ENCODE measurements at regions not wholly inside any gene's neighbourhood (a gene's known extent, or its start where the extent isn't known, plus 50 kb on each side); places are given as distances from the start of the nearest gene placed in this dataset.
A peak's percentile ranks its signal among the peaks of the same experiment; 100 is the strongest.
"Not testable (repeated sequence)": the region's sequence is repeated elsewhere in the genome, so short reads cannot be mapped to it uniquely, and the experiment has no call there.

DNA sequence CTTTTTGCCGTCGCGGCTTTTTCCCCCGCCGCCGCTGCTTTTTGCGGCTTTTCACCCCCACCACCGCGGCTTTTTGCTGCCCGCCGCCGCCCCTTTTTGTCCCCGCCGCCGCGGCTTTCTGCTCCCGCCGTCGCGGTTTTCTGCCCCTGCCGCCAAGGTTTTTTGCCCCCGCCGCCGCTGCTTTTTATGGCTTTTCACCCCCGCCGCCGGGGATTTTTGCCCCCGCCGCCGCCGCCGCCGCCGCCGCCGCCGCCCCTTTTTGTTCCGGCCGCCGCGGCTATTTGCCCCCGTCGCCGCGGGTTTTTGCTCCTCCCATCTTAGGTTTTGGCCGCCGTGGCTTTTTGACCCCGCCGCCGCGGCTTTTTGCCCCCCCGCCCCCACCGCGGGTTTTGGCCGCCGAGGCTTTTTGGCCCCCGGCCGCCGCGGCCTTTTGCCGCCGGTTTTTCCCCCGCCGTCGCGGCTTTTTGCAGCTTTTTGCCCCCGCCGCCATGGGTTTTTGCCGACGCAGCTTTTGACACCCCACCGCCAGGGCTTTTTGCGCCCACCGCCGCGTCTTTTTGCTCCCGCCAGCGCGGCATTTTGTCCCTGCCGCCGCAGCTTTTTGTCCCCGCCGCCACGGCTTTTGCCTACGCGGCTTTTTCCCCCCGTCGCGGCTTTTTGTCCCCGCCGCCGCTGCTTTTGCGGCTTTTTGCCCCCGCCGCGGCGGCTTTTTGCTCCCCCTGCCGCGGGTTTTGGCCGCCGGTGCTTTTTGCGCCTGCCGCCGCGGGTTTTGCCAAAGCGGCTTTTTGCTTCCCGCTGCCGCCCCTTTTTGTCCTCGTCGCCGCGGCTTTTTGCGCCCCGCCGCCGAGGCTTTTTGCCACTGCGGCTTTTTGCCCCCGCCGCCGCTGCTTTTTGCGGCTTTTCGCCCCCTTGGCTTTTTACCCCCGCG, 519.4 kb upstream of the WSB1 start:
- DNase-seq = no peak
- Histone ChIP-seq H3K36me3 (ENCODE audit: control insufficient read depth, insufficient read depth, low read length) (no peaks in the 10 kb centered on the region), H3K9me3 (ENCODE audit: control insufficient read depth in 2 of 2, low read length in 2 of 2) (peaks cover 0 to 11% of the 10 kb centered on the region in 2 experiments), H3K4me1 (ENCODE audit: control insufficient read depth, insufficient read depth, low read length, poor library complexity, severe bottlenecking) (no peaks in the 10 kb centered on the region), H3K27me3 (ENCODE audit: control insufficient read depth, insufficient read depth, low read length) (no peaks in the 10 kb centered on the region), H3K27ac (ENCODE audit: insufficient read depth, low read length, poor library complexity, severe bottlenecking) (no peak overlapping the region), H3K4me3 (ENCODE audit: low read depth, low read length) (no peak overlapping the region)
- no peak overlapping the region for H3K27ac Mint-ChIP-seq
- H3K4me3 Mint-ChIP-seq = no peak overlapping the region
- no peaks in the 10 kb centered on the region for H3K36me3 Mint-ChIP-seq
- H3K27me3 Mint-ChIP-seq = no peaks in the 10 kb centered on the region
- no peaks in the 10 kb centered on the region for H3K4me1 Mint-ChIP-seq
- peaks cover 0 to 23% (median 10%) of the 10 kb centered on the region in 7 donors for H3K9me3 Mint-ChIP-seq
- no peak for ATAC-seq (ENCODE audit: low read depth in 2 of 2)

DNA sequence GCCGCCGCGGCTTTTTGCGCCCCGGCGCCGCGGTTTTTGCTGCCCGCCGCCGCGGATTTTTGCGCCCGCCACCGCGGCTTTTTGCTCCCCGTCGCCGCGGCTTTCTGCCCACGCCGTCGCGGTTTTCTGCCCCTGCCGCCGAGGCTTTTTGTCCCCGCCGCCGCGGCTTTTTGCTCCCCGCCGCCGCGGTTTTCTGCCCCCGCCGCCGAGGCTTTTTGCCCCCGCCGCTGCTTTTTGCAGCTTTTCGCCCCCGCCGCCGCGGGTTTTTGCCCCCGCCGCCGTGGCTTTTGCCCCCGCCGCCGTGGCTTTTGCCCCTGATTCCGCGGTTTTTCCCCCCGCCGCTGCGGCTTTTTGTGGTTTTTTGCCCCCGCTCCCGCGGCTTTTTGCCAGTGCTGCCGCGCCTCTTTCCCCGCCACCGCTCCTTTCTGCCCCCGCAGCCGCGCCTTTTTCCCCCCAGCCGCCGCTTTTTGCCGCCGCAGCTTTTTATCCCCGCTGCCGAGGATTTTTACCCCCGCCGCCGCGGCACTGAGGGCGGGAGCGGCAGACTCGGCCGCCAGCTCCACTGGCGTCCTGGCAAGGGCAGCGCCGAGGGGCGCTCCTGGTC, 518.6 kb upstream of the WSB1 start:
- Mint-ChIP-seq H3K27me3 (no peaks in the 10 kb centered on the region), H3K9me3 (peaks cover 0 to 24% (median 8%) of the 10 kb centered on the region in 7 donors), H3K36me3 (no peaks in the 10 kb centered on the region), H3K4me3 (no peak overlapping the region), H3K4me1 (no peaks in the 10 kb centered on the region), H3K27ac (no peak overlapping the region)
- no peak for ATAC-seq (ENCODE audit: low read depth in 2 of 2)
- no peaks in the 10 kb centered on the region for H3K36me3 ChIP-seq (ENCODE audit: control insufficient read depth, insufficient read depth, low read length)
- no peak overlapping the region for H3K4me3 ChIP-seq (ENCODE audit: low read depth, low read length)
- no peaks in the 10 kb centered on the region for H3K27me3 ChIP-seq (ENCODE audit: control insufficient read depth, insufficient read depth, low read length)
- no peak overlapping the region for H3K27ac ChIP-seq (ENCODE audit: insufficient read depth, low read length, poor library complexity, severe bottlenecking)
- no peaks in the 10 kb centered on the region for H3K4me1 ChIP-seq (ENCODE audit: control insufficient read depth, insufficient read depth, low read length, poor library complexity, severe bottlenecking)
- DNase-seq = no peak
- peaks cover 0 to 15% of the 10 kb centered on the region in 2 experiments for H3K9me3 ChIP-seq (ENCODE audit: control insufficient read depth in 2 of 2, low read length in 2 of 2)

DNA sequence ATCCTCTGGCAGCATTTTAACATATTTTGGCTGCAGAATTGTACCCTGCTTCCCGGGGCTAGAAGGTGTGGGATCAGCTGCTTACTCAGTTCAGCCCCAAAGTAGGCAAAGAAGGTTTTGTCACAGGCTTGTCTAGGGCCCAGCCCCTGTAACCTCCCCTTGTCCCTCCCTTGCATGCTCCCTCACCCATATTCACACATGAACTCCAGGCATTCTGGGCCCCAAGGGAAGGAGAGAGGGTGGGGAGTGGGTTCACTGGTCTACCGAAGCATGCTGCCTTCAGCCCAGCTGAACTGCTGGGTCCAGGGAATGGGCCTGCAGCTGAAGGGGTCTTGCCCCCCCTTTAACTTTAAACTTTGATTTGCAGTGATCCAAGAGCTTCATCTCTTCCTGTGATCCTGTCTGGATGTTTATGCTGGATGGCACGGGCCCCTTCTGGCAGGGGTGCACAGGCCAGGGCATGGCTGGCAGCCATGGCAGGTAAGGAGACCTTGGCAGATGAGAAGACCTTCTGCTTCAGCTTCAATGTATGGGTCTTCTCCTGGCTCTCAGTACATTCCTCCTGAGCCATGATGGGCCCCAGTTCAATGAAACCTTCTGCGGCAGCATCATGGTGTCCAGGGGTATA, 513.6 kb upstream of the WSB1 start:
- not testable (repeated sequence) for H3K27me3 Mint-ChIP-seq; H3K36me3 Mint-ChIP-seq; H3K4me3 ChIP-seq (ENCODE audit: low read depth, low read length); H3K36me3 ChIP-seq (ENCODE audit: control insufficient read depth, insufficient read depth, low read length); ATAC-seq (ENCODE audit: low read depth in 2 of 2); H3K27me3 ChIP-seq (ENCODE audit: control insufficient read depth, insufficient read depth, low read length); H3K4me3 Mint-ChIP-seq; DNase-seq; H3K4me1 Mint-ChIP-seq; H3K27ac ChIP-seq (ENCODE audit: insufficient read depth, low read length, poor library complexity, severe bottlenecking); H3K27ac Mint-ChIP-seq; H3K4me1 ChIP-seq (ENCODE audit: control insufficient read depth, insufficient read depth, low read length, poor library complexity, severe bottlenecking)
- peaks cover 0 to 28% (median 15%) of the 10 kb centered on the region in 7 donors for H3K9me3 Mint-ChIP-seq
- peaks cover 14 to 34% of the 10 kb centered on the region in 2 experiments for H3K9me3 ChIP-seq (ENCODE audit: control insufficient read depth in 2 of 2, low read length in 2 of 2)

DNA sequence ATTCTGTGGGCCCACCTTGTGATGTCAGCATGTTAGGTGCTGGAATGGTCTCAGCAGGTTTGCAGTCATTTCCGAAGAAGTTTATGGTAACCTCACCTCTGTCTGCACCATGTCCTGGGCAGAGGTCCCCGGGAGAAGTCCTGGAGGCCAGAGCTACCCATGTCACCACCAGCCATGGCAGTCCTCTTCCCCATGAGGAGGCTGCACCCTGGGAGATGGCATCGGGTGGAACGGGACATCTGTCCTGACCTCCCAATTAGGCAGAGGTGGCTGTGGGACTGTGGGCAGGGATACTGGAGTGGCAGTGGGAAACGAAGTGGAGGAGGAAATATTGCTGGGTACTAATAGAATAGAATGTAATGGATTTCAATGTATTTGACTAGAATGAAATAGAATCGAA, 511.8 kb upstream of the WSB1 start:
- H3K27me3 ChIP-seq (ENCODE audit: control insufficient read depth, insufficient read depth, low read length) = no peaks in the 10 kb centered on the region
- Mint-ChIP-seq H3K27ac (no peak overlapping the region), H3K36me3 (peaks cover 4% of the 10 kb centered on the region), H3K27me3 (no peaks in the 10 kb centered on the region), H3K9me3 (peaks cover 0 to 22% (median 10%) of the 10 kb centered on the region in 7 donors), H3K4me1 (peaks cover 0 to 2% (median 0%) of the 10 kb centered on the region in 4 donors), H3K4me3 (no peak overlapping the region)
- no peak for DNase-seq
- H3K36me3 ChIP-seq (ENCODE audit: control insufficient read depth, insufficient read depth, low read length) = no peaks in the 10 kb centered on the region
- ATAC-seq (ENCODE audit: low read depth in 2 of 2) = no peak
- no peak overlapping the region for H3K27ac ChIP-seq (ENCODE audit: insufficient read depth, low read length, poor library complexity, severe bottlenecking)
- H3K4me3 ChIP-seq (ENCODE audit: low read depth, low read length) = no peak overlapping the region
- no peaks in the 10 kb centered on the region for H3K4me1 ChIP-seq (ENCODE audit: control insufficient read depth, insufficient read depth, low read length, poor library complexity, severe bottlenecking)
- H3K9me3 ChIP-seq (ENCODE audit: control insufficient read depth in 2 of 2, low read length in 2 of 2) = peaks cover 23 to 38% of the 10 kb centered on the region in 2 experiments

DNA sequence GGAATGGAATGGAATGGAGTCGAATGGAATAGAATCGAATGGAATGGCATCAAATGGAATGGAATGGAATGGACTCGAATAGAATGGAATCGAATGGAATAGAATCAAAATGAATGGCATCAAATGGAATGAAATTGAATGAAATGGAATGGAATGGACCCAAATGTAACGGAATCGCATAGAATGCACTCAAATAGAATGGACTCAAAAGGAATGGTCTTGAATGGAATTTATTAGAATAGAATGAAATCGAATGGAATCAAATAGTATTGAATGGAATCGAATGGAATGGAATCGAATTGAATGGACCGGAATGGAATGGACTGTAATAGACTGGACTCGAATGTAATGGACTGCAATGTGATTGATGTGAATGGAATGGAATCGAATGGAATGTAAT, 501.4 kb upstream of the WSB1 start:
- no peak overlapping the region for H3K27ac Mint-ChIP-seq
- no peaks in the 10 kb centered on the region for H3K27me3 Mint-ChIP-seq
- no peak for ATAC-seq (ENCODE audit: low read depth in 2 of 2)
- no peak overlapping the region for H3K4me3 ChIP-seq (ENCODE audit: low read depth, low read length)
- H3K27me3 ChIP-seq (ENCODE audit: control insufficient read depth, insufficient read depth, low read length) = no peaks in the 10 kb centered on the region
- no peak overlapping the region for H3K4me3 Mint-ChIP-seq
- H3K9me3 Mint-ChIP-seq = no peaks in the 10 kb centered on the region
- no peaks in the 10 kb centered on the region for H3K4me1 ChIP-seq (ENCODE audit: control insufficient read depth, insufficient read depth, low read length, poor library complexity, severe bottlenecking)
- no peak overlapping the region for H3K27ac ChIP-seq (ENCODE audit: insufficient read depth, low read length, poor library complexity, severe bottlenecking)
- peak in 1 of 3 donors; percentile 23 for DNase-seq
- peaks cover 72 to 80% of the 10 kb centered on the region in 2 experiments for H3K9me3 ChIP-seq (ENCODE audit: control insufficient read depth in 2 of 2, low read length in 2 of 2)
- no peaks in the 10 kb centered on the region for H3K4me1 Mint-ChIP-seq
- H3K36me3 ChIP-seq (ENCODE audit: control insufficient read depth, insufficient read depth, low read length) = no peaks in the 10 kb centered on the region
- H3K36me3 Mint-ChIP-seq = no peaks in the 10 kb centered on the region

DNA sequence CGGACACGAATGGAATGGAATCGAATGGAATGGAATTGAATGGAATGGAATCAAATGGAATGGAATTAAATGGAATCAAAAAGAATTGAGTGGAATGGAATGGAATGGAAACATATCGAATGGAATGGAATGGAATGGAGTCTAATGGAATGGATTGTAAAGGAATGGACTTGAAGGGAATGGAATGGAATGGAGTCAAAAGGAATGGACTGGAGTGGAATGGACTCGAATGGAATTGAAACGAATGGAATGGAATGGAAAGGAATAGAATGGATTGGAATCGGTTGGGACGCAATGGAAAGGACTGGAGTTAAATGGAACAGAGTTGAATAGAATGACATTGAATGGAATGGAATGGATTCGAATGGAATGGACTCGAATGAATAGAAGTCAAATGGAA, 486.9 kb upstream of the WSB1 start:
- Histone ChIP-seq H3K4me1 (ENCODE audit: control insufficient read depth, insufficient read depth, low read length, poor library complexity, severe bottlenecking) (no peaks in the 10 kb centered on the region), H3K4me3 (ENCODE audit: low read depth, low read length) (no peak overlapping the region), H3K36me3 (ENCODE audit: control insufficient read depth, insufficient read depth, low read length) (no peaks in the 10 kb centered on the region), H3K27me3 (ENCODE audit: control insufficient read depth, insufficient read depth, low read length) (no peaks in the 10 kb centered on the region), H3K9me3 (ENCODE audit: control insufficient read depth in 2 of 2, low read length in 2 of 2) (peaks cover 60 to 64% of the 10 kb centered on the region in 2 experiments), H3K27ac (ENCODE audit: insufficient read depth, low read length, poor library complexity, severe bottlenecking) (no peak overlapping the region)
- H3K4me3 Mint-ChIP-seq = no peak overlapping the region
- H3K27ac Mint-ChIP-seq = no peak overlapping the region
- H3K36me3 Mint-ChIP-seq = no peaks in the 10 kb centered on the region
- DNase-seq = no peak
- ATAC-seq (ENCODE audit: low read depth in 2 of 2) = no peak
- H3K4me1 Mint-ChIP-seq = no peaks in the 10 kb centered on the region
- peaks cover 0 to 3% (median 0%) of the 10 kb centered on the region in 7 donors for H3K9me3 Mint-ChIP-seq
- H3K27me3 Mint-ChIP-seq = no peaks in the 10 kb centered on the region

DNA sequence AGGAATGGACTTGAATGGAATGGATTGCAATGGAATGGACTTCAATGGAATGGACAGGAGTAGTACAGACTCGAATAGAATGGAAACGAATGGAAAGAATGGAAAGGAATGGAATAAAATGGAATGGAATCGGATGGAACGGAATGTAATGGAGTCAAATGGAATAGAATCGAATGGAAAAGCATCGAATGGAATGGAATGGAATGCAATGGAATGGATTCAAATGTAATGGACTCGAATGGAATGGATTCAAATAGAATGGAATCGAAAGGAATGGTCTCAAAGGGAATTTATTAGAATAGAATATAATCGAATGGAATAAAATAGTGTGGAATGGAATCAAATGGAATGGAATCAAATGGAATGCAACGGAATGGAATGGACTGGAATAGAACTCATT, 484.9 kb upstream of the WSB1 start:
- no peak overlapping the region for H3K4me3 ChIP-seq (ENCODE audit: low read depth, low read length)
- no peaks in the 10 kb centered on the region for H3K27me3 ChIP-seq (ENCODE audit: control insufficient read depth, insufficient read depth, low read length)
- Mint-ChIP-seq H3K9me3 (peaks cover 0 to 3% (median 0%) of the 10 kb centered on the region in 7 donors), H3K4me3 (no peak overlapping the region), H3K36me3 (no peaks in the 10 kb centered on the region), H3K27ac (no peak overlapping the region), H3K4me1 (no peaks in the 10 kb centered on the region), H3K27me3 (no peaks in the 10 kb centered on the region)
- ATAC-seq (ENCODE audit: low read depth in 2 of 2) = no peak
- no peak overlapping the region for H3K27ac ChIP-seq (ENCODE audit: insufficient read depth, low read length, poor library complexity, severe bottlenecking)
- H3K4me1 ChIP-seq (ENCODE audit: control insufficient read depth, insufficient read depth, low read length, poor library complexity, severe bottlenecking) = no peaks in the 10 kb centered on the region
- H3K36me3 ChIP-seq (ENCODE audit: control insufficient read depth, insufficient read depth, low read length) = no peaks in the 10 kb centered on the region
- no peak for DNase-seq
- H3K9me3 ChIP-seq (ENCODE audit: control insufficient read depth in 2 of 2, low read length in 2 of 2) = peaks cover 41 to 58% of the 10 kb centered on the region in 2 experiments

Data from CD4-positive, CD25-positive, alpha-beta regulatory T cell (primary cell).